GM12892 (cell line): ENCODE measurements at regions not wholly inside any gene's neighbourhood (a gene's known extent, or its start where the extent isn't known, plus 50 kb on each side); places are given as distances from the start of the nearest gene placed in this dataset.
"Not testable (repeated sequence)": the region's sequence is repeated elsewhere in the genome, so short reads cannot be mapped to it uniquely, and the experiment has no call there.

Experiments
- POLR2A ChIP-seq: IDR thresholded peaks from 2 replicates; pipeline ENCODE4 v1.6.1; 2011; ENCODE audit warnings: low read depth, low read length, control low read depth
- POLR2AphosphoS5 ChIP-seq: IDR thresholded peaks from 2 replicates; pipeline ENCODE4 v1.6.1; 2011; ENCODE audit warnings: low read depth, low read length, control low read depth

- not testable (repeated sequence) for TF ChIP-seq POLR2A, POLR2AphosphoS5
Measured at GRCh38 chr2:58318949-58319348, 77.8 kb upstream of the FANCL start.
